ENCODE measurements at regions not wholly inside any gene's neighbourhood (a gene's known extent, or its start where the extent isn't known, plus 50 kb on each side); places are given as distances from the start of the nearest gene placed in this dataset.
A peak's percentile ranks its signal among the peaks of the same experiment; 100 is the strongest.

DNA sequence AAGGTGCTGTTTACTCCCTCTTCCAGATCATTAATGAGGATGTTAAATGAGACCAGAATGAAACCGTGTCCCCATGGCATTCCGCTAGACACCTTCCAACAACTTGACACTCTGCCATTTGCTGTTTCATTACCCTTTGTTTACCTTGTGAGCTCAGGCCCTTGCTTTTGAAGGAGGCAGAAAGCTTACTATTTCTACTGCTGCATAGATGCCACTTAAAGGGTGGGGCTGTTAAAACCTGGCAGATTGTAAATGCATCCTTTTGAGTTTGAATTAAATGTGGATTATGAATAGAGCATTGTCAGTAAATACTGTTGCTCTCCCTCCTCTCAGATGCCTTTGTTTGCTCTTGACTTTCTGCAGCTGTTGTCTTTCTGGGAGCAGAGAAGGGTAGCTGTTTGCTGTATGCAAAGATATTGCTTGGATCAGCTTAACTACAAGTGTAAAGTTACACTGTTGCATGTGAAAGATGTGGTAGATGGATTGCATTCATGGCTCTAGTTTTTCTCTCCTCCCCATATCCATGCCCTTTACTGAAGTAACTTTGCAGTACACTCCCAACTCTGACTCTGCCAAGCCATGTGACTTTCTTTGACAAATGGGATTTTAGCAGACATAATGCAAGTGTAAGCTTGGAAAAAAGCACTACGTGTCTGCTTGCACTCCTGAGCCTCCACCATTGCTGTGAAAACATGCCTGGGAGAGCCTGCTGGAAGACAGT is 75.0 kb upstream of the DHX15 start:
- H3K27ac Mint-ChIP-seq: no peak overlapping the region
- TF ChIP-seq, protein P1, sequence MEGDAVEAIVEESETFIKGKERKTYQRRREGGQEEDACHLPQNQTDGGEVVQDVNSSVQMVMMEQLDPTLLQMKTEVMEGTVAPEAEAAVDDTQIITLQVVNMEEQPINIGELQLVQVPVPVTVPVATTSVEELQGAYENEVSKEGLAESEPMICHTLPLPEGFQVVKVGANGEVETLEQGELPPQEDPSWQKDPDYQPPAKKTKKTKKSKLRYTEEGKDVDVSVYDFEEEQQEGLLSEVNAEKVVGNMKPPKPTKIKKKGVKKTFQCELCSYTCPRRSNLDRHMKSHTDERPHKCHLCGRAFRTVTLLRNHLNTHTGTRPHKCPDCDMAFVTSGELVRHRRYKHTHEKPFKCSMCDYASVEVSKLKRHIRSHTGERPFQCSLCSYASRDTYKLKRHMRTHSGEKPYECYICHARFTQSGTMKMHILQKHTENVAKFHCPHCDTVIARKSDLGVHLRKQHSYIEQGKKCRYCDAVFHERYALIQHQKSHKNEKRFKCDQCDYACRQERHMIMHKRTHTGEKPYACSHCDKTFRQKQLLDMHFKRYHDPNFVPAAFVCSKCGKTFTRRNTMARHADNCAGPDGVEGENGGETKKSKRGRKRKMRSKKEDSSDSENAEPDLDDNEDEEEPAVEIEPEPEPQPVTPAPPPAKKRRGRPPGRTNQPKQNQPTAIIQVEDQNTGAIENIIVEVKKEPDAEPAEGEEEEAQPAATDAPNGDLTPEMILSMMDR (IDR thresholded peaks at IDR 0.05): no peak
- no peaks in the 10 kb centered on the region for H3K4me1 Mint-ChIP-seq (ENCODE audit: low read depth)
- no peaks in the 10 kb centered on the region for H3K36me3 Mint-ChIP-seq (ENCODE audit: low read depth)
- no peak for DNase-seq
- H3K4me3 Mint-ChIP-seq: no peak overlapping the region
- peaks cover 6% of the 10 kb centered on the region for H3K27me3 Mint-ChIP-seq (ENCODE audit: insufficient read depth)
- no peaks in the 10 kb centered on the region for H3K9me3 Mint-ChIP-seq

DNA sequence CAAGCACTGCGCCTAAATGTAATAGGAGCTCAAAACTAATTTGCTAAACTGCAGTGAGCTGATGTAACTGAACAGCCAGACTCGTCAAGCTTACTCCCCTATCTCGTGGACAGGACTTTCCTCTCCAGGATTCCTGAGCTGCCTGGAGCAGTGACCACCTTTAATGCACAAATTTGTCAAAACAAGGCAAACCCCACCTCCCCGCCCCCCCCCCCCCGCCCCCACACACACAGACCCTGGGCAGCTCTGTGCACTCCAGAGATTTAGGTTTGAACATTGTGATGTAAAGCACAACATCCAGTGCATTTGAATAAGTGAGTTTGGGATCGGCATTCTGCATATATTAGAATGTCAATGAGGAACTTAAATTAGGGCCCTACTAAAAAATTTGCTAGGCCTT is 77.7 kb upstream of the DHX15 start:
- H3K27me3 Mint-ChIP-seq (ENCODE audit: insufficient read depth): peaks cover 8% of the 10 kb centered on the region
- H3K9me3 Mint-ChIP-seq: no peaks in the 10 kb centered on the region
- DNase-seq: no peak
- no peak overlapping the region for H3K27ac Mint-ChIP-seq
- H3K36me3 Mint-ChIP-seq (ENCODE audit: low read depth): no peaks in the 10 kb centered on the region
- TF ChIP-seq, protein P1 (IDR thresholded peaks at IDR 0.05): no peak
- H3K4me1 Mint-ChIP-seq (ENCODE audit: low read depth): no peaks in the 10 kb centered on the region
- no peak overlapping the region for H3K4me3 Mint-ChIP-seq

DNA sequence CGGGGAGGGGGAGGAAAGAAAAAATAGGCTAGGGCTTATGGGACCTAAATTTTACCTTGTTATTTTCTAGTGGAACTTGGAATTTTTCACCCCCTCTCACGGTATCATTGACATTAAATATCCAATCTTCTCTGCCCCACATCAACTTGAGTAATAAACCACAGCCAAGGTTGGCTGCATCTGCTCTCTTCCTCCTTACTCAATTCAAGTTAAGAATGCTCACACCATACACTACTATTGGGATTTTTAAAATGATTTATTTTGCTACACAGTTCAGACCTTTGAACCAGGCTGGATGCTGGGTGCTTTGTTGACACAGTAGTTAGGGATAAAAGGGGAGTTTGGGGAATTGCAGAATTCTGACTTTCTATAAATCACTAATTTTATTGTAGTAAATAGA is 78.2 kb upstream of the DHX15 start:
- no peaks in the 10 kb centered on the region for H3K4me1 Mint-ChIP-seq (ENCODE audit: low read depth)
- TF ChIP-seq, protein P1 (IDR thresholded peaks at IDR 0.05): no peak
- no peak for DNase-seq
- no peak overlapping the region for H3K4me3 Mint-ChIP-seq
- no peak overlapping the region for H3K27ac Mint-ChIP-seq
- no peaks in the 10 kb centered on the region for H3K36me3 Mint-ChIP-seq (ENCODE audit: low read depth)
- H3K9me3 Mint-ChIP-seq: no peaks in the 10 kb centered on the region
- peaks cover 9% of the 10 kb centered on the region for H3K27me3 Mint-ChIP-seq (ENCODE audit: insufficient read depth)

DNA sequence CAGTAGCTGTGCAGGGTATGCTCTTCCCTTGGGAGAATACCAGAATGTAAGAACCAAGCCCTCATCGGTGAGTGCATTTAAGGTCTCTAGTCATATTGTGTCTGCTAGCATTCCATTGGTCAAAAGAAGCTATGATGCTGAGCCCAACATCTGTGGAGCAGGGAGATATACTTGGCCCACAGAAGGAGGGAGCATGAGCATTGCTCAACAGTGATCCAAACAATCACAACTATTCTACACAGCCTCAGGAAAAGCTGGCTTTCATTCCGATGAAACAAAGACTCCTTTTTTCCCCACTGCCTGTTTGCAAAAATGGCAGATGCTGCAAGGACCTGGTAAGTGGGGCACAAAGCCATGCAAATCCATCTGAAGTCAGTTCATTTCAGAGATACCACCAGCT is 80.6 kb upstream of the DHX15 start:
- no peak overlapping the region for H3K27ac Mint-ChIP-seq
- H3K4me1 Mint-ChIP-seq (ENCODE audit: low read depth): no peaks in the 10 kb centered on the region
- H3K36me3 Mint-ChIP-seq (ENCODE audit: low read depth): no peaks in the 10 kb centered on the region
- no peaks in the 10 kb centered on the region for H3K9me3 Mint-ChIP-seq
- H3K27me3 Mint-ChIP-seq (ENCODE audit: insufficient read depth): peaks cover 15% of the 10 kb centered on the region
- TF ChIP-seq, protein P1 (IDR thresholded peaks at IDR 0.05): no peak
- DNase-seq: peak; percentile 2
- no peak overlapping the region for H3K4me3 Mint-ChIP-seq

DNA sequence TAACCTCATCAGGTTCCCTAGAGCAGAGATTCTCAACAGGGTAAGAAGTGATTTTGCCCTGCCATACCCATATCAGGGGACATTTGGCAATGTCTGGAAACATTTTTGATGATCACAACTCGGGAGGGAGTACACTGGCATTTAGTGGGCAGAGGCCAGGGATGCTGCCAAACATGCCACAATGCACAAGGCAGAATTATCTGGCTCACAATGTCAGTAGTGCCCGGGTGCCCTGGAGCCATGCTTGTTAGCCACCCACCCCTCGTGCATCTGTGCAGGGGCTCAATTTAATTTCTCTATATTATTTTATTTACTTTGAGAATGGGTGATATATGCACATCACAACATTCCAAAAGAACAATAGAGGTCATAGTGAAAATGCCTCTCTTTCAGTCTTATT is 82.0 kb upstream of the DHX15 start:
- Mint-ChIP-seq H3K4me3 (no peak overlapping the region), H3K27ac (no peak overlapping the region), H3K36me3 (ENCODE audit: low read depth) (no peaks in the 10 kb centered on the region), H3K4me1 (ENCODE audit: low read depth) (no peaks in the 10 kb centered on the region), H3K27me3 (ENCODE audit: insufficient read depth) (peaks cover 17% of the 10 kb centered on the region), H3K9me3 (no peaks in the 10 kb centered on the region)
- TF ChIP-seq, protein P1 (IDR thresholded peaks at IDR 0.05): no peak
- no peak for DNase-seq
